Hematopoietic multipotent progenitor cell (in vitro differentiated cells): ENCODE measurements at regions not wholly inside any gene's neighbourhood (a gene's known extent, or its start where the extent isn't known, plus 50 kb on each side); places are given as distances from the start of the nearest gene placed in this dataset.
"Not testable (repeated sequence)": the region's sequence is repeated elsewhere in the genome, so short reads cannot be mapped to it uniquely, and the experiment has no call there.

ENCODE experiments used
- DNase-seq, 3 donors: peaks; one replicate each; pipeline ENCODE4 v3.0.0-alpha.2; 2011 to 2015; ENCODE audit warnings: low read depth in 2 of 3, low spot score in 2 of 3

DNA sequence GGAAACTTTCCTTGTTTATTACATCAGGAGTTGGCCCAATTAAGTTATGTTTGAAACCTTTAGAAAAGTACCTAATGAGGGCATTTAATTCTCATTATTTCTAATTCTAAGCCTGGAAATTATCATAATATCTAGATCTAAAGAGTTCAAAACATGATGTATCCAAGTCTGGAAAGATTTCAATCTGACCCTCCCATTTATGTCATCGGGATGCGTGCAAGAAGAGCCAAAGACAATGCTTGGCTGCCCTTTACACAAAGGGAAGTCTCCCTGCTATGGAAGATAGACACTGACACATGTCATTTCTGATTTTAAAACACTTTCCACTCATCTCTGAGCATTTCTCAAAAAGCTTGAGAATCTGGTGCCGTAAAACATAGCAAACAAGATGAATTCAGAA is 222.4 kb downstream of the ANTXR2 start:
- no peak for DNase-seq

DNA sequence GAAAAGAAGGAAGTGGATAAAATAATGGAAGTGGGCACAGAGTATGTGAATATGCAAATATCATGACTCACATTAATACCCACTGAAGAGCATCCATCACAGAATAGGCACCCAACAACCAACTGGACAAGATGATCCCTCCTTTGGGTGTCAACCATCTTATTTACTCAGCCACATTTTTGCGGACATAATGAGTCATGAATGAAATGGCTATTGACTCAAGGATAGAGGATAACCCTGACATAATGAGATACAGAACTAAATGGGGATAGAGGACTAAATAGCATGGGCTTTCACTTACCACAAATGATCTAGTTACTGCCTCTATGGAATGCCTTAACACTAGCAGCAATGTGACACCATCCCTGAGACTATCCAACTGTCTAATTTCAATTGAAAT is 224.7 kb downstream of the ANTXR2 start:
- no peak for DNase-seq

DNA sequence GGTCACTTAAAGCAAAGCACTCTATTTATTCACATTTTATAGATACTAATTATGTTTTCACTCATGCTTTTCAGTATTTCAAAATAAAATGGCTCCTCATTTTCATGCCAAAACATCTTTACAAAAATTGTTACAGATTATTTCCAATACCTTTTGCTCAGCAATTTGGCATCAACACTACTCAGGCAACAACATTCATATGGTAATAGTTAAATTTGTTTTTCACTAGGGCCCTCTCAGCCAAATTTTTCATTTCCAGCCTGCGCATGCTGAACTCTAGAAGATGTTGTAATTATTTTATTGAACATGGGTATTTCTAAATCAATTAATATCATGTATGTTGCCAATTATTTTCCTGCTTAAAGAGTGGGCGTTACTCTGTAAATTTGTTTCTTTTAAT is 225.6 kb downstream of the ANTXR2 start:
- no peak for DNase-seq

DNA sequence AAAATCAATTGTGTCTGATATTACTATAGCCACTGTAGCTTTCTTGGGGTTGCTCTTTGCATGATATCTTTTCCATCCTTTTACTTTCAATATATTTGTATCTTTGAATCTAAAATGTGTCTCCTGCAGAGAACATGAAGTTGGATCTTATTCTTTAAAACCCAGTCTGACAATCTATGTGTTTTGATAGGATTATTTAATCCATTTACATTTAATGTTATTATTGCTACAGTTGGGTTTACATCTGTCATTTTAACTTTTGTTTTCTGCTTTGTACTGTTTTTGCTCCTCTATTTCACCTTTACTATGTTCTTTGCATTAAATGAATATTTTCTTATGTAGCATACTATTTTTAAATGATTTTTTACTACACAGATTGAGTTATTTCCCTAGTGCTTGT is 230.9 kb downstream of the ANTXR2 start:
- no peak for DNase-seq

DNA sequence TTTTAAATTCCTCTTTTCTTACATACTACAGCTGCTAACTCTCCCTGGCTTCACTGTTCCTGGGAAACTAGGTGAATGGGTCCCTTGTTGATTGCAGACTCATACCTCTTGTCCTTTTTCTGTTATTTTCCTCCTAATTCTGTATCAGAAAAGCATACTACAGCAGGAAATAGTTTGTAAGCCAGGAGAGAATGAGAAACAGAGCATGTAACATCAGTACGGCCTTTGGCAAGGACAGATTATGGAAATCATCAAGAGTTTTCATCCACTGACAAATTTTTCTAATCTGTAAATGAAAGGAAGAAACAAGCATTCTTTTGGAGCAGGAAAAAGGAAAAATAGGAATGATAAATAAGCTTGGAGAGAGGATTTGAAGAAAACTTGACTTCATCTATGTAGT is 239.2 kb downstream of the ANTXR2 start:
- DNase-seq: no peak

DNA sequence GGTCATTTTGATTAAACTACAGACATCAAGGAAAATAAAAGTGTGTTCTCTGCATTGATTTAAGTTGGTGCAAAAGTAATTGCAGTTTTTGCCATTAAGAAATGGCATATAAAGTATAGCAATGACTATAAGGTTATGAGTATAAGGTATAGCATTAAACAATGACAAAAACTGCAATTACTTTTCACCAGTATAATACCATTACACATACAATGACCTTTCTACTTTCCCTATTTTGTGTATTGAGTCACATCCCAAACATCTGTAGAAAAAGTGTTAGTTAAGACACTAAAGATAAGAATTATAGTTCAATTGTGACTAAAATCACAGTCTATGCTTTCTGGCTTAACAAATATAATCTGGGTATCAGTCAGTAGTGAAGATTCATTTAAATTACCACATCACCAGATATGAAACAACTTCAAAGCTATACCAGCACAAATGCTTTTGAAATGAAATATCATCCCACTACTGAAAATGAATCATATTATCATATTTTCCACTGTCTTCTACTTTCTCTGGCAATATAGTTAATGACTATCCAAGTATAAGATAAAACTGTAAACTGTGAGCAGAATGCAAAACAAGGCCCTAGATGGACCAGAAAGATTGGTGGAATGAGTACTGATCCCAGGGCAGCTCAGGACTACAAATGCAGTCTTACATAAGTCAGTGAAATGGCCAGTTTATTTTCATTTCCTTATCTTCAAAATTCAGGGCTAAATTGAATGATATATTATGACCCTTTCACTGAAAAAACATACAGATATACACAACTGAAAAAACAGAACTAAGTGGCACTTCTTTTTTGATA is 241.1 kb downstream of the ANTXR2 start:
- no peak for DNase-seq

DNA sequence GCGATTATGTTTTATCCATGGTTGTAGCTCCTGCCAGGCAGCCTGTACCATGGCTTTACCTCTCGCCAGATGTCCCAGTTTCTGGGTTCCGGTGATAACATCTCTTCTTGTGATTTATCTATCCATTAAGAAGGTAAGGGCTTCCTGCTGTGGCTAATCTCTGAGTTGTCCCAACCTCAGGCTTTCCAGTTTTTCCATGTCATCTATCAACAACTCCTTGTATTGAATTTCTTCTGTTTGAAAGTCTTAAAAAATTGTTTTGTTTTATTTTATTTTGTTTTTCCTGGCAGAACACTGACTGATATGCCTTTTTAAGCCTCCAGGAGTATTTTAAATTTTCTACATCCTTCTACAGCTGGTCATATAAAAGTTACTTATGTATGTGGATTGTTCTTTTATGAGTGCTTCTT is 241.9 kb downstream of the ANTXR2 start:
- DNase-seq: no peak

DNA sequence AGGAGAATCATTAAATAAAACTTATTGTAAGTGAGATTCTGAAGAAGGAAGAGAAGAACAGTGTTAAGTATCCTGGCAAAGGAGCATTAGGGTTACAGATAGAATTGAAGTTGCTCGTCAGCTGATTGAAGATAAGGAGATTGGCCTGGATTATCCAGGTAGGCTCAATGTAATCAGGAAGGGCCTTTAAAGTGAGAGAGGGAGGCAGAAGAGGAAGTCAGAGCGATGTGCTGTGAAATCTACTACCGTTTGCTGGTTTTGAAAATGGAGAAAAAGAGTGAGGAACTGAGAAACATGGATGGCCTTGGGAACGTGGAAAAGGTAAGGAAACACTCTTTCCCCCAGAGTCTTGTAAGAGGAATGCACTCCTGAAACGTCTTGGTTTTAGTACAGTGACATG is 245.7 kb downstream of the ANTXR2 start:
- DNase-seq: no peak

DNA sequence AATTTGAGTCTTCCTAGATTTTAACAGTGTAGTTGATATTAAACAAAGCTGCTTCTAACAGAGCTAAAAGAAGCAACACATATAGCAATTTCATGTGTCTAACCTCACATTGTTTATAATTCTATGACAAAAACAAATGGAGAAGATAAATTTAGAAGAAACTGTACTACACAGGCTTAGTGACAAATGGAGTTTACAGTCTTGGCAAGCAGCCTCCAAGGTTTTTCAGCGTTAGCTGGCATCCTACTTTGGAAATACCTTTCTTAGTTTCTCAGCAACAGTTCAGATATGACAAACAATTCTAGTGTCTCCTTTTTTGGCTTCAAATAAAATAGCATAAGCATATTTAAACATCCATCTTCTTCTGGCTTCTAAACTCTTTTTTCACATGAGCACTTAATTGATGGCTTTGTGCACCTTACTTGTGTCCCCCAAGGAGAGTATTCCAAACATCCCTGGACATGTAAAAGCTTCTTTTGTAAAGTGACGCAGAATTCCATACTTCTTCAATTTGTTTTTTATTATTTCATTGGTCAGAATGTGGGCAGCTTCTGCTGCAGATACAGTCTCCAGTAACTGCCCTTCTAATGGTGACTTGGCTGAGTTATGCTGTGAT is 249.8 kb downstream of the ANTXR2 start:
- DNase-seq: no peak

DNA sequence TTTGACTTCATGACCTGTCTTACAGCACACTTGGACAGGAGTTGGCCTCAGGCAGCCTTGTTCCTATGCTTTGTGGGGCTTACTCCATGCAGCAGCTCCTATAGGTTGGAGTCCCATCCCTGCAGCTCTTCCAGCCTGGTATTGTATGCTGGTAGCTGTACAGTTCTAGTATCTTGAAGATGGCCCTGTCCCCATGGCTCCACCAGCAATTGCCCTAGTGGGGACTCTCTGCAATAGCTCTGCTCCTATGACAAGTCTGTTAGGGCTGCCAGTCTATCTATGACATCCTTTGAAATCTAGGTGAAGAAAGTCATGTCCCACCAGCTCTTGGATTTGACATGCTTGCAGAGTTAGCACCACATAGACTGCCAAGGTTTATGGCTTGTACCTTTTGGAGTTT is 252.6 kb downstream of the ANTXR2 start:
- no peak for DNase-seq

DNA sequence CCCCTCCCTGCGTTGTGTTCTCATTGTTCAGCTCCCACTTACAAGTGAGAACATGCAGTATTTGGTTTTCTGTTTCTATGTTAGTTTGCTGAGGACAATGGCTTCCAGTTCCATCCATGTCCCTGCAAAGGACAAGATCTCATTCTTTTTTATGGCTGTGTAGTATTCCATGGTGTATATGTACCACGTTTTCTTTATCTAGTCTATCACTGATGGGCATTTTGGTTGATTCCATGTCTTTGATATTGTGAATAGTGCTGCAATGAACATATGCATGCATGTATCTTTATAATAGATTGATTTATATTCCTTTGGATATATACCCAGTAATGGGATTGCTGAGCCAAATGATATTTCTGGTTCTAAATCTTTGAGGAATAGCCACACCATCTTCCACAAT is 265.1 kb downstream of the ANTXR2 start:
- not testable (repeated sequence) for DNase-seq

DNA sequence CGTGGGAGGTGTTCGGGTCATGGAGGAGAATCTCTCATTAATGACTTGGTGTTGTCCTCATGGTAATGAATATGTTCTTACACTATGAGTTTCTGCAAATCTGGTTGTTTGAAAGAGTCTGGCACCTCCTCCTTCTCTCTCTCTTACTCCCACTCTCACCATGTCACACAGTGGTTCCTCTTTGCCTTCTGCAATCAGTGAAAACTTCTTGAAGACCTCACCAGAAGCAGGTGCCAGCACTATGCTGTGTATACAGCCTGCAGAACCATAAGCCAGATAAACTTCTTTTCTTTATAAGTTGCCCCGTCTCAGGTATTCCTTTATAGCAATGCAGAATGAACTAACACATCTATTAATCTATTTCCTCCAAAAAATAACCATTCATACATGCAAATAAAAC is 275.0 kb downstream of the ANTXR2 start:
- peak in 1 of 3 donors; percentile 2 for DNase-seq

DNA sequence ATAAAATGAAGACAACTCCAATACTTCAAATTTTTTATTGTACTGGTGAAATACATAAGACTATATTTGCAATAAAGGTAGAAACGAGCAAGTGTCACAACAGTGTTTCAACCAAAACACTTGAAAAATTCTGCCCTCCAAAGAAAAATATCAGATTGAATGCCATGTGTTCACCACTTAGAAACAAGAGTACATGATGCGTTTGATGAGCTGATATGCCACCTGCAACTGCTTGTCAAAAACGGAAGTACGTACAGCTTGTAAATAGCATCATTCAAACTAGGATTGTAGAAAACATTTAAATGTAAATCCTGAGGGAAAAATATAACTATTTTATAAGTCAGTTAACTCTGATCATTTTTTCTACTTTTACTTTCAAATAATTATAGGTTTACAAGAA is 276.1 kb downstream of the ANTXR2 start:
- DNase-seq: no peak

DNA sequence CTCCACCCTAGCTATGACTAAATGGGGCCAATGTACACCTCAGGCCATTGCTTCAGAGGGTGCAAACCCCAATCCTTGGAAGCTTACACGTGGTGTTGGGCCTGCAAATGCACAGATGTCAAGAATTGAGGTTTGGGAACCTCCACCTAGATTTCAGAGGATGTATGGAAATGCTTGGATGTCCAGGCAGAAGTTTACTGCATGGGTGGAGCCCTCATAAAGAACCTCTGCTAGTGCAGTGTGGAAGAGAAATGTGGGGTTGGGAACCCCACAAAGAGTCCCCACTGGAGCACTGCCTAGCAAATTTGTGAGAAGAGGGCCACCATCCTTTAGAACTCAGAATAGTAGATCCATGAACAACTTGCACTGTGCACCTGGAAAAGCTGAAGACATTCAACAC is 284.1 kb downstream of the ANTXR2 start:
- DNase-seq: no peak

DNA sequence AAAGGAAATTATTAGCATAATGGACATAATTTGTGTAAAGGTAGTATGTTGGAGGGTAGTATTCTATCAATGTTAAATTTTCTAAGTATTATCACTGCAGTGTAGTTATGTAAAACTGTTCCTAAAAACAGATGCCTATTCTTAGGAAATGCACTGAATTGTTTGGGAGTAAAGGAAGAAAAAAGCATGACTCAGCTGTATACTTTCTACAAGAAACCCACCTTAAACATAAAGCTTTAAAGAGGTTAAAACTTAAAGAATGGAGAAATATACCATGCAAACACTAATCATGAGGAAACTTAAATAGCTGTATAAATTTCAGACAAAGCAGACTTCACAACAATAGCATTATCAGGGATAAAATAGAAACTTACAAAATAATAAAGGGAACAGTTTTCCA is 292.9 kb downstream of the ANTXR2 start:
- DNase-seq: no peak

DNA sequence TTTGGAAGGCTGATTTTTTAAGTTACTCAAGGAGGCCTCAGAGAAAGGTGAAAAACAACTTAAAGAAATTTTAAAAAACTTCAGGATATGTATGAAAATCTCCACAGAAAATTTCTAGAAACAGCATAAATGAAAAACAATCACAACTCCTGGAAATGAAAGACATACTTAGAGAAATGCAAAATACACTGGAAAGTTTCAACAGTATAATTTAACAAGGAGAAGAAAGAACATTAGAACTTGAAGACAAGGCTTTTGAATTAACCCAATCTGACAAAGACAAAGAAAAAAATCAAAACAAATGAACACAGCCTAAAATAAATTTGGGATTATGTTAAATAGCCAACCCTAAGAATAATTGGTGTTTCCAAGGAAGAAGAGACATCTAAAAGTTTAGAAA is 300.5 kb downstream of the ANTXR2 start:
- DNase-seq: no peak

DNA sequence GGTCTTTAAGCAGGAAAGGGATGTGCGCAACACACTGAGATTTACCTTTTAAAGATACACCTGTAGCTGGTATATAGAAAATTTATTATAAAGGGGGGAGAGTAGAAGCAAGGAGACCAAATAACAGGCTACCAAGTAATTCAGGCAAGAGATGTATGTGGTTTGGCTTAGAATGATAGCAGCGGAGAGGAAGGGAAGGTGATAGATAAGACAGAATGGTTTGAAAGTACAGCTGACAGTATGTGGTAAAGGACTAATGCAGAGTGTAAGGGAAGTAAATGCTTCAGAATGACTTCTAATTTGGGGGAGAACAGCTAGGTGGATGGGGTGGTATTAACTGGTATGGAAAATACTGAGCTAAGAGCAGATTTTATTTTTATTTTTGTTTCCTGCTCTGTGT is 308.9 kb downstream of the ANTXR2 start:
- DNase-seq: peak in 2 of 3 donors; percentile 3 to 32

DNA sequence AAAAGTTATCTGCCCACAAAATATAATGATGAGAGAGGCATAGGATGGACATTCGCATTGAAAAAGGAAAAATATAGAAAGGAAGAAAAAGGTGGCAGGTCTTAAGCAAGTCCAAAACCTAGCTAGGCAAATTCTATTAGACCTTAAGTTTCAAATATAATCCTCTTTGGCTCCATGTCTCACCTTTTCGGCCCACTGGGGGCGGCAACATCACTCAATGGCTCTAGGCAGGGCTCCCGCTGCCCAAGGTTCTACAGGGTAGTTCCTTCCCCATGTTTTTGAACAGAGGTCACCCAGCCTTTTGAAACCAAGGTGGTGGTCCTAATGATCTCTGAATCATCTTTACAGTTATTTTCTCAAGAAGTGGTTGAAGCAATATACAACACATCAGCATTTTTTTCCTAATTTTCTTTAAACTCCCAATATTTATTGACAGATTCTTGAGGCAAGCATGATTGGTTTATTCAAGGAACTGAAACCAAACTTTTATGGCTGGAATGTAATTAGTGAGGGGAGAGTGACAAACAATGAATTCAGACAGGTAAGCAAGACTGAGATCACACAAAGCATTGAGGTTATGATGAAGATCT is 309.4 kb downstream of the ANTXR2 start:
- no peak for DNase-seq

DNA sequence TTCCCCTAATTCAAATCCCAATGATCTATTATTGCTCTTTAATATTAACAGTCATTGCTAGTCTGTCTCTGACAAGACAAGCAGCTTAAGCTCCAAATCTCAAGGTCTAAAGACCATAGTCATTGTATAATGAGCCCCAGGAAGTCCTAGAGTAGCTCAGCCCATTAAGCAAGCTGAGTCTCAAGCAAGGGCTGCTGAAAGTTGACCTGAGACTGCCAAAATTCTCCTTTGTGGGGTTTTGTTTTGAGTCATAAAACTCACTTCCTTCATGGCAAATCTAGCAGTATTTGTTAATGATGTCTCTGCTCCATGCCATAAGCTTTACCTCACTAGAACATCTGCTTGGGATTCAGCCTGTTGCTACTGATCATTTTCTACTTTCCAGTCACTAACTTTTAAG is 313.2 kb downstream of the ANTXR2 start:
- no peak for DNase-seq

DNA sequence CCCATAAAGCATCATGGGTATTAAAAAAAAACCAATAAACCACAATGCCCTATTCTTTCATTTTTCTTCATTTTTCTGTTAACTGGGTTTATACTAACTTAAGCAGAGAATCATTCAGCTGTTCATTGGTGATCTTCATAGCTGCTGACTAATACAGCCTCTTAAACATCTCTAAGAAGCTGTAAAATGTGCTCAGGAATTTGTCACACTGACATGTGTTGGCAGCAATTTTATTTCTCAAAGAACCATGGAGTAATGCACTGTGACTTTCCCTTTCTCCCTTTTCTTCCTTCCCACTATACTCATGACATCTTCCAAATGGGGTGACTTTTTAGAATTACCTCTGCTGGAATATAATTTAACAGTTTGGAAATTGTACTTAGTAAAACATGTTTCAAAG is 315.4 kb downstream of the ANTXR2 start:
- DNase-seq: no peak

DNA sequence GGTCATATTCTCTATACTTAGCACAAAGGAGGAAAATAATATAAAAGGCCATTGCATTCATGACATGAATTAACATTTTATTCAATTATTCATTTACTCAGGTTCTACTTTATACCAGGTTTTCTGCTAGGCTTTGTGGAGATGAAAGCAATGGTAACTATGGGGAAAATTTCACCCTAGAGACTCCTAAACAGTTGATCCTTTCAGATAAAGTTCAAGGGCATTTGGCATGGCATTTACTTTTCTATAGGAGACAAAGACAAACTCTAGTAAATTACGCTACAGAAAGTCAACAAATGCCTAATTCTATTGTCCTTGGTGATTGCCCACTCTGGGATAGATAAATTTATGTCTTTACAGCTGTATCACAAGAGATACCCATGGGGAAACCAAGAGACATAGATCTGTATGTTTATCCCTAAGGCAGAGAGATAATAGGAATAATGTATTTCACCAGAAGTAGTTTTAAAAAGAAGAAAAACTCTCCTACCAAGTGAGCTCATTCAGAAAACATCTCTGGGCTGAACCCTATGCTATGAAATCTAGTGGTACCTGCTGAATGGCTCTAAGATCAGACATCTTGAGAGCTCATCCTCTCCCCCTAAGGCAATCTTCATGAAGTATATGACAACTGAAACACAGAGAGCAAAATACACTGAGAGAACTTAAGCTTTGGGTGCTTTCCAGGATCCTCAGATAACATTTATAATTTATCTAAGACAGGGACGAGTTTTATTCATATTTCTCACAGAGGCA is 316.7 kb downstream of the ANTXR2 start:
- DNase-seq: no peak
